Trophoblast cell (in vitro differentiated cells and primary cell): ENCODE measurements at regions not wholly inside any gene's neighbourhood (a gene's known extent, or its start where the extent isn't known, plus 50 kb on each side); places are given as distances from the start of the nearest gene placed in this dataset.
"Not testable (repeated sequence)": the region's sequence is repeated elsewhere in the genome, so short reads cannot be mapped to it uniquely, and the experiment has no call there.

Source experiments
- DNase-seq, 2 donors: peaks; one replicate each; pipeline ENCODE4 v3.0.0-alpha.2; 2016
- H2AFZ ChIP-seq: 2 replicates; pipeline ENCODE4 v1.6.1; 2013; ENCODE audit warnings: low read length, moderate library complexity, mild to moderate bottlenecking; ENCODE audit not compliant: insufficient read depth, poor library complexity
- H2AK5ac ChIP-seq: 2 replicates; pipeline ENCODE4 v1.6.1; 2013; ENCODE audit warnings: mild to moderate bottlenecking, low read length
- H2BK120ac ChIP-seq: 2 replicates; pipeline ENCODE4 v1.6.1; 2013; ENCODE audit warnings: low read length, mild to moderate bottlenecking, moderate library complexity; ENCODE audit not compliant: insufficient read depth, poor library complexity
- H2BK12ac ChIP-seq: 2 replicates; pipeline ENCODE4 v1.6.1; 2013; ENCODE audit warnings: mild to moderate bottlenecking, low read length, moderate library complexity
- H2BK5ac ChIP-seq: 2 replicates; pipeline ENCODE4 v1.6.1; 2013; ENCODE audit warnings: low read length, low read depth, moderate library complexity, mild to moderate bottlenecking; ENCODE audit not compliant: poor library complexity
- H3K14ac ChIP-seq: 2 replicates; pipeline ENCODE4 v1.6.1; 2013; ENCODE audit warnings: mild to moderate bottlenecking, low read length
- H3K18ac ChIP-seq: 2 replicates; pipeline ENCODE4 v1.6.1; 2013; ENCODE audit warnings: mild to moderate bottlenecking, low read length
- H3K23ac ChIP-seq: 2 replicates; pipeline ENCODE4 v1.6.1; 2013; ENCODE audit warnings: low read length
- H3K27ac ChIP-seq: 2 replicates; pipeline ENCODE4 v1.5.1; 2013; ENCODE audit warnings: low read depth, mild to moderate bottlenecking, inconsistent platforms, low read length, moderate library complexity
- H3K27me3 ChIP-seq: 2 replicates; pipeline ENCODE4 v1.6.1; 2013; ENCODE audit warnings: inconsistent platforms, mild to moderate bottlenecking, low read length, moderate library complexity; ENCODE audit not compliant: insufficient read depth
- H3K36me3 ChIP-seq, 2 experiments: 1 replicate in 1 of 2; 2 replicates in 1 of 2; pipeline ENCODE4 v1.6.1; 2013; ENCODE audit warnings: low read length in 2 of 2, mild to moderate bottlenecking in 2 of 2, moderate library complexity in 1 of 2; ENCODE audit not compliant: insufficient read depth in 2 of 2, control insufficient read depth in 1 of 2
- H3K4ac ChIP-seq: 2 replicates; pipeline ENCODE4 v1.6.1; 2013; ENCODE audit warnings: low read depth, mild to moderate bottlenecking, low read length, moderate library complexity
- H3K4me1 ChIP-seq, 2 experiments: 1 replicate in 1 of 2; 2 replicates in 1 of 2; pipeline ENCODE4 v1.6.1; 2013; ENCODE audit warnings: low read length in 2 of 2, mild to moderate bottlenecking in 2 of 2, moderate library complexity in 1 of 2; ENCODE audit not compliant: insufficient read depth in 2 of 2, control insufficient read depth in 1 of 2
- H3K4me2 ChIP-seq: 2 replicates; pipeline ENCODE4 v1.6.1; 2013; ENCODE audit warnings: inconsistent platforms, mild to moderate bottlenecking, low read length, moderate library complexity
- H3K4me3 ChIP-seq: 2 replicates; pipeline ENCODE4 v1.5.1; 2013; ENCODE audit warnings: mild to moderate bottlenecking, low read depth, low read length, inconsistent platforms
- H3K79me1 ChIP-seq: one replicate; pipeline ENCODE4 v1.6.1; 2013; ENCODE audit warnings: low read length
- H3K79me2 ChIP-seq: 2 replicates; pipeline ENCODE4 v1.6.1; 2013; ENCODE audit warnings: low read length, mild to moderate bottlenecking; ENCODE audit not compliant: control insufficient read depth, insufficient read depth, poor library complexity
- H3K9ac ChIP-seq: 2 replicates; pipeline ENCODE4 v1.6.1; 2013; ENCODE audit warnings: mild to moderate bottlenecking, low read length
- H3K9me3 ChIP-seq: 2 replicates; pipeline ENCODE4 v1.6.1; 2013; ENCODE audit warnings: low read depth, mild to moderate bottlenecking, control low read depth, inconsistent platforms, low read length; ENCODE audit not compliant: insufficient read depth
- H4K12ac ChIP-seq: 2 replicates; pipeline ENCODE4 v1.6.1; 2013; ENCODE audit warnings: low read depth, mild to moderate bottlenecking, low read length, moderate library complexity
- H4K8ac ChIP-seq: 2 replicates; pipeline ENCODE4 v1.6.1; 2013; ENCODE audit warnings: low read depth, mild to moderate bottlenecking, low read length, moderate library complexity
- H4K91ac ChIP-seq: one replicate; pipeline ENCODE4 v1.6.1; 2013; ENCODE audit warnings: low read depth, mild to moderate bottlenecking, low read length, moderate library complexity
- WGBS: extraction: QIAGEN DNeasy Blood & Tissue Kit; methylation state at CpG from one replicate; pipeline ENCODE4 v1.1.7; 2013; ENCODE audit warnings: missing lambda C conversion rate; ENCODE audit not compliant: insufficient read length, insufficient coverage; ENCODE audit errors: extremely low coverage; 5-methylcytosine and 5-hydroxymethylcytosine counted together

GRCh38 chr4:164251257-164251656, 502.7 kb upstream of the SMIM31 start:
- H3K9me3 ChIP-seq = no peaks in the 10 kb centered on the region
- H3K14ac ChIP-seq = no peak overlapping the region
- DNase-seq = no peak
- H3K79me2 ChIP-seq = no peaks in the 10 kb centered on the region
- no peak overlapping the region for H2BK120ac ChIP-seq
- H3K9ac ChIP-seq = no peak overlapping the region
- H2AK5ac ChIP-seq = no peak overlapping the region
- H2BK5ac ChIP-seq = no peak overlapping the region
- H3K36me3 ChIP-seq = no peaks in the 10 kb centered on the region
- H3K27me3 ChIP-seq = no peaks in the 10 kb centered on the region
- no peaks in the 10 kb centered on the region for H3K79me1 ChIP-seq
- H4K8ac ChIP-seq = no peak overlapping the region
- no peak overlapping the region for H3K4ac ChIP-seq
- H3K18ac ChIP-seq = no peak overlapping the region
- H3K4me2 ChIP-seq = no peak overlapping the region
- H2AFZ ChIP-seq = no peak overlapping the region
- no peaks in the 10 kb centered on the region for H3K4me1 ChIP-seq
- no CpG with 5 or more reads among the region's 7 CpGs for WGBS
- H3K23ac ChIP-seq = no peak overlapping the region
- no peak overlapping the region for H3K27ac ChIP-seq
- no peak overlapping the region for H4K91ac ChIP-seq
- no peak overlapping the region for H2BK12ac ChIP-seq
- H3K4me3 ChIP-seq = no peak overlapping the region
- H4K12ac ChIP-seq = no peak overlapping the region

GRCh38 chr4:164252286-164252685, 501.6 kb upstream of the SMIM31 start:
- H3K14ac ChIP-seq = no peak overlapping the region
- WGBS = no CpG with 5 or more reads among the region's 1 CpG
- H3K27ac ChIP-seq = no peak overlapping the region
- H4K12ac ChIP-seq = no peak overlapping the region
- no peak overlapping the region for H2AFZ ChIP-seq
- H3K79me1 ChIP-seq = no peaks in the 10 kb centered on the region
- no peak overlapping the region for H4K8ac ChIP-seq
- no peak overlapping the region for H3K23ac ChIP-seq
- no peak overlapping the region for H3K4me3 ChIP-seq
- no peak overlapping the region for H4K91ac ChIP-seq
- no peak overlapping the region for H3K4ac ChIP-seq
- DNase-seq = no peak
- no peaks in the 10 kb centered on the region for H3K9me3 ChIP-seq
- H3K27me3 ChIP-seq = no peaks in the 10 kb centered on the region
- no peak overlapping the region for H2BK12ac ChIP-seq
- no peaks in the 10 kb centered on the region for H3K4me1 ChIP-seq
- H3K4me2 ChIP-seq = no peak overlapping the region
- no peak overlapping the region for H3K9ac ChIP-seq
- no peak overlapping the region for H2AK5ac ChIP-seq
- H3K36me3 ChIP-seq = no peaks in the 10 kb centered on the region
- H3K18ac ChIP-seq = no peak overlapping the region
- H2BK5ac ChIP-seq = no peak overlapping the region
- no peaks in the 10 kb centered on the region for H3K79me2 ChIP-seq
- H2BK120ac ChIP-seq = no peak overlapping the region

GRCh38 chr4:164261831-164262230, 492.1 kb upstream of the SMIM31 start:
- Histone ChIP-seq H2BK5ac (no peak overlapping the region), H3K9ac (no peak overlapping the region), H4K8ac (no peak overlapping the region), H3K4ac (no peak overlapping the region), H3K79me1 (no peaks in the 10 kb centered on the region), H3K27ac (no peak overlapping the region), H3K36me3 (no peaks in the 10 kb centered on the region), H2BK120ac (no peak overlapping the region), H3K9me3 (no peaks in the 10 kb centered on the region), H3K4me1 (no peaks in the 10 kb centered on the region), H4K91ac (no peak overlapping the region), H3K4me2 (no peak overlapping the region), H3K4me3 (no peak overlapping the region), H2BK12ac (no peak overlapping the region), H3K18ac (no peak overlapping the region), H2AK5ac (no peak overlapping the region), H3K27me3 (no peaks in the 10 kb centered on the region), H3K14ac (no peak overlapping the region), H3K79me2 (no peaks in the 10 kb centered on the region), H4K12ac (no peak overlapping the region), H3K23ac (no peak overlapping the region), H2AFZ (no peak overlapping the region)
- no CpG with 5 or more reads among the region's 2 CpGs for WGBS
- no peak for DNase-seq

GRCh38 chr4:164262508-164262907, 491.4 kb upstream of the SMIM31 start:
- not testable (repeated sequence) for H2BK5ac ChIP-seq, H4K91ac ChIP-seq, H3K27ac ChIP-seq, H2AFZ ChIP-seq, H3K4me3 ChIP-seq, H3K4me1 ChIP-seq, H2BK12ac ChIP-seq, H2BK120ac ChIP-seq, H3K14ac ChIP-seq, H3K79me1 ChIP-seq, DNase-seq, H3K18ac ChIP-seq, H3K9me3 ChIP-seq, H3K79me2 ChIP-seq, H4K8ac ChIP-seq, H4K12ac ChIP-seq, H3K9ac ChIP-seq, H3K23ac ChIP-seq, H3K4ac ChIP-seq, H3K27me3 ChIP-seq, H2AK5ac ChIP-seq, H3K4me2 ChIP-seq, H3K36me3 ChIP-seq
- WGBS = no CpG with 5 or more reads among the region's 1 CpG
